RCC 7860 (cell line): ENCODE measurements at regions not wholly inside any gene's neighbourhood (a gene's known extent, or its start where the extent isn't known, plus 50 kb on each side); places are given as distances from the start of the nearest gene placed in this dataset.
A peak's percentile ranks its signal among the peaks of the same experiment; 100 is the strongest.

Experiments used
- DNase-seq: peaks from one replicate; pipeline ENCODE4 v3.0.0-alpha.2; 2015; ENCODE audit warnings: low spot score
- FAIRE-seq: peaks from 2 replicates; lab custom pipeline; 2012; peaks lifted over from hg19 to GRCh38; lab: Jason Lieb, UNC

GRCh38 chr16:14337303-14338191 lies 266.4 kb downstream of the MRTFB start:
- DNase-seq = no peak
- FAIRE-seq = no peak

GRCh38 chr16:14335297-14335696 lies 264.2 kb downstream of the MRTFB start:
- DNase-seq (no peak), FAIRE-seq (no peak)

GRCh38 chr16:14334366-14335080 lies 263.4 kb downstream of the MRTFB start:
- DNase-seq (no peak), FAIRE-seq (no peak)

- no peak for FAIRE-seq
- DNase-seq = no peak
These were observed 262.2 kb downstream of the MRTFB start for GRCh38 chr16:14333361-14333760.

- FAIRE-seq (no peak), DNase-seq (no peak)
These were observed 259.9 kb downstream of the MRTFB start for GRCh38 chr16:14331020-14331419.

- FAIRE-seq = no peak
- no peak for DNase-seq
These were observed 258.7 kb downstream of the MRTFB start for GRCh38 chr16:14329727-14330350.

- no peak for FAIRE-seq
- DNase-seq = no peak
These were observed 254.6 kb downstream of the MRTFB start for GRCh38 chr16:14325502-14326401.

GRCh38 chr16:14324581-14324980 lies 253.5 kb downstream of the MRTFB start:
- FAIRE-seq (peak; percentile 76), DNase-seq (peak; percentile 56)

- no peak for DNase-seq
- FAIRE-seq = no peak
These were observed 251.1 kb downstream of the MRTFB start for GRCh38 chr16:14322186-14322585.

- FAIRE-seq = no peak
- no peak for DNase-seq
These were observed 250.4 kb downstream of the MRTFB start for GRCh38 chr16:14321542-14321941.

- FAIRE-seq (no peak), DNase-seq (no peak)
These were observed 249.3 kb downstream of the MRTFB start for GRCh38 chr16:14320406-14320805.
